Keratinocyte (primary cell): ENCODE measurements at regions not wholly inside any gene's neighbourhood (a gene's known extent, or its start where the extent isn't known, plus 50 kb on each side); places are given as distances from the start of the nearest gene placed in this dataset.

ENCODE experiments used
- CTCF ChIP-seq, 3 experiments: IDR thresholded peaks in 1 of 3; conservative IDR thresholded peaks in 1 of 3; optimal IDR thresholded peaks in 1 of 3; 2 replicates in 2 of 3; 3 replicates in 1 of 3; pipeline versions ENCODE3 to v1.5.1; 2011; ENCODE audit warnings: low read length in 3 of 3, mild to moderate bottlenecking in 3 of 3, moderate library complexity in 2 of 3, control low read depth in 1 of 3, inconsistent platforms in 1 of 3; ENCODE audit not compliant: insufficient read depth in 2 of 3; ENCODE audit errors: extremely low read depth in 1 of 3
- EZH2 ChIP-seq: IDR thresholded peaks from one replicate; pipeline ENCODE4 v1.6.1; 2012; ENCODE audit warnings: inconsistent platforms, mild to moderate bottlenecking, low read length, moderate library complexity

- TF ChIP-seq CTCF (optimal IDR thresholded peaks at IDR 0.05 in 1 of 3, IDR thresholded peaks at IDR 0.05 in 1 of 3, conservative IDR thresholded peaks at IDR 0.05 in 1 of 3; ENCODE audit: extremely low read depth in 1 of 3, insufficient read depth in 2 of 3, low read length in 3 of 3) (no peak), EZH2 (no peak)
Observed at GRCh38 chr18:76621782-76622495, 126.9 kb upstream of the ZNF516 start.
